Activated CD8-positive, alpha-beta memory T cell treated with anti-CD3 and anti-CD28 coated beads for 4 hours (primary cell): ENCODE measurements at regions not wholly inside any gene's neighbourhood (a gene's known extent, or its start where the extent isn't known, plus 50 kb on each side); places are given as distances from the start of the nearest gene placed in this dataset.
"Not testable (repeated sequence)": the region's sequence is repeated elsewhere in the genome, so short reads cannot be mapped to it uniquely, and the experiment has no call there.

ENCODE experiments used
- DNase-seq, 2 donors: peaks; one replicate each; pipeline ENCODE4 v3.0.0-alpha.2; 2020; ENCODE audit warnings: low read depth in 2 of 2

DNA sequence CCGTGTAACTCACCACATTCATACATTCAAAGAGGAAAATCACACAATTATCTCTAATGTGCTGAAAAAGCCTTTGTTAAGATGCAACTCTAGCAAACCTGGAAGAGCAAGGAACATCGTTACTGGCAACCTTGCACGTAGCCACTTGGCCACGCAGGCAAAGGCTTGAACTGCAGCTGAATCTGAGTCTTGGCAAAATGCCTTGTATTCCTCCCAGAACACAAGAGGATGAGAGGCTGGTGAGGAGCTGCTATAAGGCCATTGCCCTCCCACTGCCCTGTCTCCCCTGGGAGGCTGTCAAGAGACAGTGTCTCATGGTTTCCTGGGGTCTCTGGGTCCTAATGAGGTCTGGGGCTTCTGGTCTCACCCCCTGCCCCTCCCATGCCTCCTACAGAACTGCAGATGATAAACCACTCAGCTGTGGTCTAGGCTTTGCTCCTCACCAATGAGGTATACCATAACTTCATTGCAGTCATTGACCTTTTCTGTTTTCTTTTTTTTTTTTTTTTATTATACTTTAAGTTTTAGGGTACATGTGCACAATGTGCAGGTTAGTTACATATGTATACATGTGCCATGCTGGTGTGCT, 141.4 kb downstream of the SPP2 start:
- no peak for DNase-seq

DNA sequence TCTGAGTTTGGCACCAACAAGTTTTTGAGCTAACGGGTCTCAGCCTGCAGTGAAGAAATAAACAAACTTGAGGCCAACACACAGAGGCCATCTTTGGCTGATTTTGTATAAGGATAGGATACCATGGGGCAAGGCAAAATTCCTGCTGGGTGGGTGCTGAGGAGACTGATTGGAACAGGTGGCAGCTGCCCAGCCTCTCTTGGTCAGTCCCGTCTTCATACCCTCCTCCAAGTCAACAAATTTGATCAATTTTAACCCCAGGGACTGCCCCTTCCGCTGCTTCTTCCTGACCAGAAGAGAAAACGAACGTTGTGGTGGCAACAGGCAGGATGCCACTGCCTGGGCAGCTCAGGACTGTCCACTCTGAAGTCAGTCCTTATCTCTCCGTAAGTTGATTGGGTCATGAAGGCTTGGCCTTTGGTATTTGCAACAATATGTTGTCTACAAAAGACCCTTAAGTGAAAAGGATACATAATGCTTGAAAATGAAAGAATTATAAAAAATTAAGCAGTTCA, 139.3 kb downstream of the SPP2 start:
- no peak for DNase-seq

DNA sequence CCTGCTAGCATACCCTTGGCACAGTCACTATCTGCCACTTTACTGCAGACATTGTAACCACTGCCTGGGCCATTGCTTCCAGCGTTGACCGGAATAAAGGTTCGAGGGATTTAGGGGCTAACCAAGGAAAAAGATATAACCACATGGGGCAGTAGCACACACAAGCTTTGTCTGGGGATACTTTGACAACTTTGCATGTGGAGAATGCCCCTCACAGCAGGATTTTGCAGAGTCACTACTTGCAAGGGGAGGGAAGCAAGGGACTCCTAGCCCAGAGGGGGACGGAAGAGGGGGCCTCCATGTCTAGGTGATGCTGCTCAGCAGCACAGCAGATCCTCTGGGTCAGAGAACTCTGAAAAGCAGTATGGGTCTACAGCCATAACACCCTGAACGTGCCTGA, 138.7 kb downstream of the SPP2 start:
- no peak for DNase-seq

DNA sequence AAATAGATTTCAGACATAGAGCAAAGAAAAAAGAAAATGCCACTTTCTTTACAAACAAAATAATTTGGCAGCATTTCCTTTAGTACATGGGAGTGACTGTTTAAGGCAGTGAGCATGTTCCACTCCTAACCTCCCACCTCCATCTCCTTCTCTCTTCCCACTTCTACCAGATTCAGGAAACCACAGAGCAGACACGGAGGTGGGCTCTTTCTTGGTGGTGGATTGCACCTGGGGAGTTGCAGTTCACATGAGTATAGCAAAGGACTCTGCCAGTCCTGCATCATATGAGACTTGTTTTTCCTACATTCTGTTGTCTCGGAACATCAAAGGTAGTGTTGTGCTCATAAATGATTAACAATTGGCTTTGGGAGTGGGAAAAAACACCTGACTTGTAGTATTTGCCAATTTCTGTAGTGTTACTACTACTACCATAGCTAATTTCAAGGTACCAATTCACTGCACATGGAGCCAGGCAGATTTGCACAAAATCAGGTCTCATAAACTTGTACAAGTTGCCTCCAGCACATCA, 137.2 kb downstream of the SPP2 start:
- no peak for DNase-seq

DNA sequence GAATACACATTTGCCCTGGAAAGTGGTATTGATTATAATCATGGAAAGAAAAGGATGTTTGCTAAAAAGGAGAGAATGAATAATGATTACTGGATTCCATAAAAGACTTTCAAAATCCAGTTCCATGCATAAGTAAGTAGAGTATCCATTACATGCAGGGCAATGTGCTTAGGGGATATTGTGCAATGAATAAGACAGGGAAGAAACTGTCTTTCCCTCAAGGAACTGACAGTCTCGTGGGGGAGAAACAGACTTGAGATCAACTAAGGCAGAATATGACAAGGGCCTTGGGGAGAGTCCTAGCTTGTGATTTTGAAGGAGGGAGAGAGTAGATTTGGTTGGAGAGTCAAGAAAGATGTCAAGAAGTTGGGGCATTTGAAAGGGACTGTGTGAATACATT, 130.6 kb downstream of the SPP2 start:
- DNase-seq: no peak

DNA sequence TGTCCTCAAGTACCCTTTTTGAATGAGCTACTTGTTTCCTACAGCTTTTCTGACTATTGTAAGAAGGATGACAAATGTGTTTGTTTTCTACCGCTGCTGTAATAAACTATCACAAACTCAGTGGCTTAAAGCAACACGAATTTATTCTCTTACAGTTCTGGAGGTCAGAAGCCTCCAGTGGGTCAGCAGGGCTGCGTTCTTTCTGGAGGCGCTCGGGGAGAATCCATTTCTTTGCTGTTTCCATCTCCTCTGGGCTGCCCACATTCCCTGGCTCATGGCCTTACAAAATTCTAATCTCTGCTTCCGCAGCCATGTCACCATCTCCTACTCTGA, 128.5 kb downstream of the SPP2 start:
- DNase-seq: no peak

DNA sequence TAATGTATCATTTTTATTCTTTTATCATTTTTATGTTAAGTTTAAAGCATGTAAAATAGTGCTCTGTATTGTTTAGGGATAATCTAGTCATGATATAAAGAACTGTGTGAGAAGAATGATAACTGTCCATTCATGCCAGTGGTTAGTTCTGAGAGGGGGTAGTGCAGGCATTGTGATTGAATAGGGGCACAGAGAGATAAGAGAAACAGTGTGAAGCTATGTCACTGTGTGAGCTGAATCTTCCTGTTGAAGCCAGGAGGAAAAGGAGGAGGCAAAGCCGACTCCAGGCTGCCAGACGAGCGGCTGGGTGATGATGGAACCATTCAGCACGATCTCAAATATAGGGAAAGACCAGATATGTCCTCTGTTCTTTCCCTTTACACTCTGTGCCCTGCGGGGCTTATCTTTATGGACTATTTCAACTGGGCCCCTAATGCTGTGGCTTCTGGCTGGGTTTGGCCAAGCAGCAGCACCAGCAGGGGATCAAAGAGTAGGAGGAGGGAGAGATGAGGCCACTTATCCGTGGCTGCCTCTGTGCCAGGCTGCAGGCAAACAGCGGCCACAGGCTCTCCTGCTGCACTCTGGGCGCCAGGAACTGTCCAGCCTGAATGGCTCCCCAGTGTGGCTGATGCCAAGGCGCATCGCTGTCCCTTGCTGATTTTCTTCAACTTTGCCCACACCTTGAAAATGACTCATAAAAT, 128.0 kb downstream of the SPP2 start:
- DNase-seq: no peak

DNA sequence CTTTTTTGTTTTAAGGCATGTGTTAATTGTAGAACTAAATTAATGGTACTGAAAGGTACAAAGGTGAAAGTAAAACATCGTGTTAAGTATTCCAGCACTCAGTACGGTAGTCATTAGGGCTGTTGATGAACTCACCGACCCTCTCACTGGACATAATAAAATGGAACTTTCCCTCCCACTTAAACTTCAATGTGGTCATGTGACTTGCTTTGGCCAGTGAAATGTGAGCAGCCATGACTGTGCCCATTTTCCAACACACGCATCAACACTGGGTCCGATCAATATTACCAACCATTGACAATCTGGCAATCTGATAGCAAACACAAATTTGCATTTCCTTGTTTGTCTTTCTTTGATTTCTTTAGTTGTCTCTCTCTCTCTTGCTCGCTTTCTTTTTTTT, 125.1 kb downstream of the SPP2 start:
- no peak for DNase-seq

DNA sequence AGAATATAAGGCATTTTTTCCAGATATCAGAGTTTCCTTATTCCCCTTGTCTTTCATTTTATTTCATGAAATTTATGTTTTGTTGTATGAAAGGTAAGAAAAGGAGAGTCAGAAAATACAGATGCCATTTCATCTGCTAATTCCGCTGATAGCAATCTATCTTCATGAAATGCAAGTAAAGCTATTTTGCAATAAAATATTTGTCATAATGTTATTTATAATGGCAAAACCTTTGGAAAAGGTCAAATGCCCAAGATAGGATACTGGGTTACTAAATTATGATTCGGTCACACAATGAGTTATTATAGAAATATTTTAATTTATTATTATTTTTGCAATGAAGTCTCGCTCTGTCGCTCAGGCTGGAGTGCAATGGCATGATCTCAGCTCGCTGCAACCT, 124.2 kb downstream of the SPP2 start:
- no peak for DNase-seq

DNA sequence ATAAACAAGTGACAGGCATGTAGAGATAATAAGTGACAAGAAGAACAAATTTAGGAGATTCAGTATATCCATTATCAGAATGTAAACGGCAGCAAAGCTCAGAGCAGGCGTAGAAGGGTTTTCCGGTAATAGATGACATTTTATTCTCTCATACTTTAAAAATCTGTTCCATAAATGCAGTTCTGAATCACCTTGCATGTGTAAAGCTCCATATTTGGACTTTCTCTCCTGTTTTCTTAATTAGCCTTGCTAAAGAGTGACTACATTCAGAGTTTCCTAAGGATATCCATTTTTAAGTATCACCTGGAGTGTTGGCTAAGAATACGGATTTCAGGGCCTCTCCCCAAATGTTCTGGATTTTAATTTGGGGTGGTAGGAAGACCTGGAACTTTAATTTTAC, 122.0 kb downstream of the SPP2 start:
- DNase-seq: no peak

DNA sequence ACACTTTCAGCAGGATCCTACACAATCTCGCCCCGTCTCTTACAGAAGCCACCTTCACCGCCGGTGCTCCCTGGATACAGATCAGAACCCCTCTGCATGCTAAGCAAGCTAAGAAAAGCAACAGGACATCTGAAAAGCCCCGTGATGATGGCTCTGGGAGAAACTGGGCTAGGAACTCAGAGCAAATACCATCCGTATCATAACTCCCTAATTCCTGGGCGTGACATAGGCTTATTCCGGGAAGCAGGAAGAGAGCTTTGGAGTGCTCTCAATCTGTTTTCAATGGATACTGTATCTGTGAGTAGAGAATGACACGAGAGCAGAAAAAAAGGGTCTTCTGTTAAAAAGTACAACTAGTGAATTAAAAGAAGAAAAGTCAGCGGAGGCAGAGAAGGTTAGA, 121.6 kb downstream of the SPP2 start:
- DNase-seq: no peak

DNA sequence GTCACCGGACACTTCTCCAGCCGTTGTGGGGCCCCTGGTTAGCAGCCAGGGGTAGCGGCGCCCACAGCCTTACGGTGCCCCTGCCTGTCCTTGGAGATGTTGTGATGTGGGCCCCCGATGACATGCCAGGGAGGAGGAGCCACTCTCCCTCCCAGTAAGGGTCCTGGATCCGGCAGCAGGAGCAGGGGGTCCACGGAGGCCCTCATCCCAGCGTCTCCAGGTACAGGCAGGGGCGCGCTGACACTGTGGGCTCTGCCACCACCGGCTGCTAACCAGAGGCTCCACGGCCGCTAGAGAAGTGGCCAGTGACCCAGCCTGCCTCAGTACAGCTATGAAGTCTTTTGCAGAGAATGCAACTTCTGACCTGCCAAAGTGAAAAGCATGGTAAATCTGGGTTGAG, 121.2 kb downstream of the SPP2 start:
- DNase-seq: no peak

DNA sequence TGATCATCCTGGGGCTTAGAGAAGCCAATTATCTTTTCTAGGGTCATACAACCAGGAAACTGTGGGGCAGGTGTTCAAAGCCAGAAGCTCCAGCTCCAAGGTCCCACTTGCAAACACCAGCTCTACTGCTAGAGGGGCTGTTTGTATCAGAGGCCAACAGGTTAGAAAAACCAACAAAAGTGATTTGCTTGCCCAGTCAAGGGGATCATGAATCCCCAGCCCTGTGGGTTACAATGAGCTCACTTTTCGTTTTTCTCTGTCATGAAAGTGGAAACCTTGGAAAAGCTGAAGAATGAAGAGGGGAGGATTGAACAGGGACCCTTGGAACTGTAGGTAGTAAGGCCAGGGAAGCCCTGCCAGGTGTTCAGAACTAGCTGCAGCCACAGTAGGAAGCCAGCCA, 119.2 kb downstream of the SPP2 start:
- no peak for DNase-seq

DNA sequence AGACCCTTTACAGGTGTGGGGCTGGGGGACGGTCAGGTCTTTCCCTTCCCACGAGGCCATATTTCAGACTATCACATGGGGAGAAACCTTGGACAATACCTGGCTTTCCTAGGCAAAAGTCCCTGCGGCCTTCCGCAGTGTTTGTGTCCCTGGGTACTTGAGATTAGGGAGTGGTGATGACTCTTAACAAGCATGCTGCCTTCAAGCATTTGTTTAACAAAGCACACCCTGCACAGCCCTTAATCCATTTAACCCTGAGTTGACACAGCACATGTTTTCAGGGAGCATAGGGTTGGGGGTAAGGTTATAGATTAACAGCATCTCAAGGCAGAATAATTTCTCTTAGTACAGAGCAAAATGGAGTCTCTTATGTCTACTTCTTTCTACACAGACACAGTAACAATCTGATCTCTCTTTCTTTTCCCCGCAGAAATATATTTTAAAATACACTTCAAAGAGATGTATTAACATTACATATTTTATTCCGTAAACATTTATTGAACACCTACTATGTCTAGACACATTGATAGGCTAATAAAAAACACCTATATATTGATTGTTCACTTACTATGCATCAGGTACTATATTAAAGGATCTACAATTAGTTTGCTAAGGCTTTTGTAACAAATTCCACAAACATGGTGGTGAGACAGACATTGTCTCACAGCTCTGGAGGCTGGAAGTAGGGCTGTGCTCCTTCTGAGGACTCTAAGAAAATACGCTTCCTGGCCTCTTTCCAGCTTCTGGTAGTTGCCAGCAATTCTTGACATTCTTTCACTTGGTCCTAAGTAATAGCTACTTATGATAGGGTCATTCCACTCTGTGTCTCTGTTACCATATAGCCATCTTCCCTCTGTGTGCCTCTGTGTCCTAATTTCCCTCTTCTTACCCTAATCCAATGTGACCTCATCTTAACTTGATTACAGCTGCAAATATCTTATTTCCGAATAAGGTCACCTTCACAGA, 118.4 kb downstream of the SPP2 start:
- not testable (repeated sequence) for DNase-seq

DNA sequence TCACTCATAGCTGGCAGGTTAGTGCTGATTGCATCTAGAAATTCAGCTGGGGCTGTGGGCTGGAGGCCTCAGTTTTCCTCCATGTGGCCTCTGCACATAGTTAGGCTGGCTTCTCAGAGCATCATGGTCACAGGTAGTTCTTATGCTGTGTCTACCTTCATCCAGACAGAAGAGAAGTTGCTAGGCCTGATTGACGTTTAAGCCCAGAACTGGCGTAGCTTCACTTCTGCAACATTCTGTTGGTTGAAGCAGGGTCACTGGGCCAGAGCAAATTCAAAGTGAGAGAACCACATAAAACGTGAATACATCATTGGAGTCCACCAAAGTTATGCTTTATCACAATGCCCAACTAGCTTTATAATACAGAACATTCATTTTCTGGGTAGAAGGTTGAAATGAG, 116.0 kb downstream of the SPP2 start:
- no peak for DNase-seq

DNA sequence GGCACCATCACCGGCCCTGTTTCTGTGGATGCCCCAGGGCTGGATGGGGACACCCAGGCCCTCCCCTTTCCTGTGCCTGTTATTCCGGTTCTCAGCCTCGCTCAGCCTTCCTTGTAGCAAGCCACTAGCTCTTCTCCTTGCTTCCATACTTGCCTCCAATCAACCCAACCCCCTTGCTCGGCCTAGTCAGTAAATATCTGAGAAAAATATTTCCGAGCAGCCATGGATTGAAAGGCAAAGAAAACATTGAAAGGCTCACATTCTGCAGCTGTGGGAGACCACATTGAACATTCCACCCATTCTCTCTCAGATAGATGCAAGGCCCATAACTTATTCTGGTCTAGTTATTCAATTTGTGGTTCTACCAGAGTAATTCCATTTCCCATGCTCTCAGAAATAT, 114.9 kb downstream of the SPP2 start:
- DNase-seq: no peak

DNA sequence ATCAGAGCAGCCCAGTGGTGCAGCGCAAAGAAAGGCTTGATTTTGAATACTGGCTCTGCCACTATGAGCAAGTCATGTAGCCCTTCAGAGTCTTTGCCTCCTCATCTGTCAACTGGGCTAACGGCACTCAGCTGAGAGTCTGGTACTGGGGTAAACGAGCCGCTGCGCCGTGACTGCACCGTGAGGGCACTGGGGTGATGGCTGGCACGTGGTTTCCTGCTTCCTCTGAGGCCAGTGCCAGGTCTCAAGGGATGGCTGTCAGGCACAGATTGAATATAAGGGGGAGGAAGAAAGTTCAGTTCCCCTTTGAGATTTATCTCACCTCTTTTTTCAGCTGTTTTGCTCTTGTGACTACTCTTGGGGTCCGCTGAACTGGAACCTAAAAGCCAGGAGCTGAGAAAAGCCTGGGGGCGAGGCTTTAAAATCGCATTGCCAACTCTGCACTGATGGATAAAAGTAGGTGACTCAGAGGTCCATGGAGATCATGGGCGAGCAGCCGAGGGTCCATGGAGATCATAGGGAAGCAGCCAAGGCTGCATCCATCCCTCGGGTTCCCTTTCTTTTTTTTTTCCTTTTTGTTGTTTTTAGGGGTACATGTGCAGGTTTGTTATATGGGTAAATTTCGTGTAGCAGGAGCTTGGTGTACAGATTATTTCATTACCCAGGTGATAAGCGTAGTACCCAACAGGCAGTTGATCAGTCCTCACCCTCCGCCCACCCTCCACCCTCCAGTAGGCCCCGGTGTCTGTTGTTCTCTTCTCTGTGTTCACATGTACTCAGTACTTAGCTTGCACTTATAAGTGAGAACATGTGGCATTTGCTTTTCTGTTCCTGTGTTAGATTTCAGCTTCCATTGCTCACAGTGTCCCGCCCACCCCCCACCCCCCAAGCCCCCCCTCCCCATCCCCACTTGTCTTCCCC, 114.3 kb downstream of the SPP2 start:
- DNase-seq: peak; percentile 8 to 16

DNA sequence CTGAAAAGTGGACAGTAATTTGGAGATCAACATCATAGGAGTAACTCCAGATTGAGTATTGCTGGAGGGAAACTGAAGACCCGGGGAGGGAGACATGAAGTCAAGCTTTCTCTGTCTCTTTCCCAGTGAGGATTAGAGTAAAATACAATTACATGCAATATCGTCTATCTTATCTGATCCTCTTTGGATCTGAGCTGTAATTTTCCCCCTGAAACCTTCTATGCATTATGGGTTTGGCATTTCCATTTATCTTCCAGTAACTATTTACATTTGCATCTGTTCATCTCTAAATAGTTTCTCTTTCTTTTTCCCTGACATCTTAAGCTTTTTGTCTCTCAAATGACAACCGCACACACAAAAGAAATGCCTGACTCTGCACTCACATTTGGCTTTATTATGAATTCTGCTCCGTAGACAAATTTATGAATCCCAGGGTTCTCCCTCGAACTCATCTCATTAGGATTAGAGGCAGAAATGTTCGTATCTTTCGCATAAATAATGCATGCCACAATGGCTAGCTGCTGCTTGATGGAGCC, 113.1 kb downstream of the SPP2 start:
- DNase-seq: no peak

DNA sequence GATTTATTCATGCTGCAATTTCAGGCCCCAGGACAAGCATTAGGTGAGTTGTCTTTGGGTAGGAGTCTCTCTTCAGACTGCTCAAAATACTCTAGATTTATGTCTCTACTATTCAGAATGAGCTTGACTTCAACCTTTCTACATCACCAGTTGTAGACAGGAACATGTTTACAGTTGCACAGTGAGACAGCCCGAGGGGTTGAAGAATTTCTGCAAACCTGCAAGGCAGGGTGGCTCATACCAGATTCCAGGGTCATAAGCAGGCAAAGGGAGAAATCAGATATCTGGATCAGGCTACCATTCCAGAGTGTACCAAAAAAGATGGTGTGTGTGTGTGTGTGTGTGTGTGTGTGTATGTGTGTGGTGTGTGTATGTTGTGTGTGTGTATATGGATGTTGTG, 112.4 kb downstream of the SPP2 start:
- no peak for DNase-seq

DNA sequence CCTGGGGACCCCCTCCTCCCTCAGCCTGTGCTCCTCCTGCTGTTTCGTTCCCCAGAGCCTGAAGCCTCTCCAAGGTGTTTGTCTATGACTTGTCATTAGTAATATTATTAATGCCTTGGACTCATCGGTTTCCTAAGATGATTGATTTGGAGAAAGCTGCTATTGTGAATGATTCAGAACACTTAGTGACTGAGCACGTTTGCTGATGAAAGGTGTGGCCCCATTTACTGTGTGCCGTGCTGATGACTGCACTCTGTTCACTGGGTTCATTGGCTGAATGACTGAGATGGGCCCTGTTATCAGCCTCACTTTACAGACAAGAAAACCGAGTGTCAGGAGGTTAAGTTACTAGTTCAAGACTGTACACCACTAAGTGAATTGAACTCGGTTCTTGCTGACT, 111.4 kb downstream of the SPP2 start:
- no peak for DNase-seq

DNA sequence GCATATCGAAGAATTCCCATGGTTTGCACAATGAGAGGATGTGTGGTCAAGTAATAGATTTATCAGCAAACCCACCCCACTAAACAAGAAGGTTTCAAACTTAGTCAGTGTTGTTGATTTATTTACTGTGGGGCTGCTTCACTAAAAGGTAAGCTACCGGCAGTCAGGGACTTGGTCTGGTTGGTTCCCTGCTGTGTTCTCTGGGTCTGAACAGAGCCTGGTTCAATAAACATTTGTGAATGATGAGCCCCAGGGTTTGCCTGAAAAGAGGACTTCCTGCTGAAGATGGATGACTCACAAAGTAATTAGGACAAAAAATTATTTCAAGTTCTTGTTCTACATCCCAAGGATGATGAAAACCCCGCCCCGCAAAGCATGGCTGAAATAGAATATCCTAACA, 108.3 kb downstream of the SPP2 start:
- DNase-seq: no peak
